HepG2 (cell line): ENCODE measurements at regions not wholly inside any gene's neighbourhood (a gene's known extent, or its start where the extent isn't known, plus 50 kb on each side); places are given as distances from the start of the nearest gene placed in this dataset.

Experiments
- ATAC-seq: fragments of 200-7000 bp; cut with Tn5 transposase; 3 replicates; pipeline ENCODE4 v1.9.1; 2020; ENCODE audit warnings: mild to moderate bottlenecking, moderate library complexity
- BruUV-seq: library from RNA; stranded (reverse); fragments of 400-500 nt; replicated peaks from 2 replicates; lab custom pipeline; 2021; lab: Mats Ljungman, UMichigan
- CTCF ChIA-PET: fragments of 300-600 bp; formaldehyde crosslinking; extraction: SDS; loops from one replicate; lab custom pipeline; 2021; ENCODE audit warnings: low total read pairs, inconsistent platforms, low intra/inter-chr PET ratio; lab: Yijun Ruan, JAX
- POLR2A ChIA-PET: fragments of 350-600 bp; sonication (Branson Sonifier 250); formaldehyde crosslinking; loops from one replicate; lab custom pipeline; 2020; ENCODE audit warnings: antibody characterized with exemption, inconsistent platforms; lab: Yijun Ruan, JAX
- DNase-seq: peaks from one replicate; pipeline ENCODE4 v3.0.0-alpha.2; 2015; ENCODE audit warnings: low spot score
- FAIRE-seq: peaks from 3 replicates; lab custom pipeline; 2011; peaks lifted over from hg19 to GRCh38; lab: Jason Lieb, UNC
- H2AFZ ChIP-seq: one replicate; pipeline ENCODE4 v1.6.1; 2011; ENCODE audit warnings: low read length, inconsistent platforms
- H3K27ac ChIP-seq: fragments of 300-600 bp; 3 replicates; pipeline ENCODE4 v1.8.0; 2011; ENCODE audit warnings: mixed run types, mild to moderate bottlenecking, mixed read lengths, low read length, inconsistent platforms; ENCODE audit not compliant: insufficient read depth; ENCODE audit errors: extremely low read length
- H3K27me3 ChIP-seq, 2 experiments: fragments of 200-600 bp in 1 of 2; 2 replicates in 1 of 2; 3 replicates in 1 of 2; pipeline versions ENCODE4 v1.6.0 to v1.8.0; 2011; ENCODE audit warnings: low read length in 2 of 2, mild to moderate bottlenecking in 2 of 2, moderate library complexity in 2 of 2, inconsistent platforms in 1 of 2; ENCODE audit not compliant: insufficient read depth in 2 of 2, control insufficient read depth in 1 of 2
- H3K36me3 ChIP-seq, 2 experiments: fragments of 200-600 bp in 1 of 2; replicated peaks in 1 of 2; 2 replicates in 1 of 2; 3 replicates in 1 of 2; pipeline versions ENCODE4 v1.5.1 to v1.8.0; 2011; ENCODE audit warnings: low read length in 2 of 2, inconsistent platforms in 1 of 2; ENCODE audit not compliant: insufficient read depth in 2 of 2, control insufficient read depth in 1 of 2
- H3K4me1 ChIP-seq: 2 replicates; pipeline ENCODE4 v1.5.1; 2012; ENCODE audit warnings: low read length, inconsistent platforms; ENCODE audit not compliant: insufficient read depth
- H3K4me2 ChIP-seq: 2 replicates; pipeline ENCODE4 v1.6.0; 2011; ENCODE audit warnings: low read depth, low read length, inconsistent platforms
- H3K4me3 ChIP-seq, 3 experiments: fragments of 200-600 bp in 1 of 3; sonication (generic), shearing (Covaris generic) in 1 of 3; replicated peaks in 1 of 3; 2 replicates each; pipeline ENCODE4 v1.5.1; 2011 to 2016; ENCODE audit warnings: low read length in 3 of 3, inconsistent platforms in 2 of 3, low read depth in 2 of 3, mild to moderate bottlenecking in 2 of 3, control low read depth in 1 of 3, mixed read lengths in 1 of 3; ENCODE audit not compliant: insufficient read depth in 1 of 3
- H3K79me2 ChIP-seq: one replicate; pipeline ENCODE4 v1.6.1; 2011; ENCODE audit warnings: low read length, inconsistent platforms; ENCODE audit not compliant: insufficient read depth
- H3K9ac ChIP-seq: 2 replicates; pipeline ENCODE4 v1.6.0; 2011; ENCODE audit warnings: mild to moderate bottlenecking, low read depth, low read length, inconsistent platforms; ENCODE audit not compliant: insufficient read depth
- H3K9me3 ChIP-seq: 2 replicates; pipeline ENCODE4 v1.5.1; 2012; ENCODE audit warnings: mild to moderate bottlenecking, low read length
- H4K20me1 ChIP-seq: 2 replicates; pipeline ENCODE4 v1.6.0; 2011; ENCODE audit warnings: inconsistent platforms, mild to moderate bottlenecking, low read length, moderate library complexity; ENCODE audit not compliant: insufficient read depth
- AGO1 ChIP-seq: fragments of 200-400 bp; formaldehyde crosslinking; IDR thresholded peaks from 2 replicates; pipeline ENCODE4 v1.6.1; 2017; ENCODE audit warnings: mild to moderate bottlenecking, low read depth, low read length, moderate library complexity; ENCODE audit not compliant: poor library complexity, severe bottlenecking
- CREB1 ChIP-seq, 2 experiments: fragments of 450-650 bp in 1 of 2; IDR thresholded peaks; 2 replicates each; pipeline ENCODE4 v1.6.1; 2016 to 2017; ENCODE audit warnings: control low read depth in 1 of 2, mild to moderate bottlenecking in 1 of 2, missing compliant biosample characterization in 1 of 2, missing genetic modification characterization in 1 of 2
- DMAP1 ChIP-seq: IDR thresholded peaks from 2 replicates; pipeline ENCODE4 v1.6.1; 2016
- MTA3 ChIP-seq: sonication (generic); formaldehyde crosslinking; IDR thresholded peaks from 2 replicates; pipeline ENCODE4 v1.4.0; 2020; ENCODE audit warnings: missing genetic modification reagents
- TCF7L2 ChIP-seq: IDR thresholded peaks from 2 replicates; pipeline ENCODE4 v1.6.1; 2011; ENCODE audit warnings: mild to moderate bottlenecking, low read depth, low read length, moderate library complexity
- U2AF2 ChIP-seq: fragments of 200-400 bp; formaldehyde crosslinking; IDR thresholded peaks from 2 replicates; pipeline ENCODE4 v1.6.1; 2017; ENCODE audit warnings: low read depth, mild to moderate bottlenecking, low read length
- ZNF17 ChIP-seq: sonication (generic); formaldehyde crosslinking; IDR thresholded peaks from 2 replicates; pipeline ENCODE4 v1.5.0; 2020; ENCODE audit warnings: mild to moderate bottlenecking, missing genetic modification reagents
- ZNF282 ChIP-seq: fragments of 450-650 bp; IDR thresholded peaks from 2 replicates; pipeline ENCODE4 v1.6.1; 2018; ENCODE audit not compliant: partially characterized antibody
- ZNF75D ChIP-seq: sonication (generic); formaldehyde crosslinking; IDR thresholded peaks from 2 replicates; pipeline ENCODE4 v1.8.1; 2023; ENCODE audit warnings: missing genetic modification reagents, mild to moderate bottlenecking, borderline replicate concordance
- WGBS: methylation state at CpG from one replicate; pipeline ENCODE4 v1.1.6; 2017; ENCODE audit warnings: low lambda C conversion rate; 5-methylcytosine and 5-hydroxymethylcytosine counted together
- in situ Hi-C: cut with HindIII; loops from 2 replicates; pipeline ENCODE4 v1.10.0; 2017; ENCODE audit warnings: low pct_unique_long_range_greater_than_20kb; ENCODE audit not compliant: extremely low pct_ligation_motif_present
- intact Hi-C: fragments of 100-400 bp; cut with micrococcal nuclease; formaldehyde crosslinking; loops from one replicate; pipeline ENCODE4 v1.10.0; 2022; ENCODE audit not compliant: unreplicated experiment

DNA sequence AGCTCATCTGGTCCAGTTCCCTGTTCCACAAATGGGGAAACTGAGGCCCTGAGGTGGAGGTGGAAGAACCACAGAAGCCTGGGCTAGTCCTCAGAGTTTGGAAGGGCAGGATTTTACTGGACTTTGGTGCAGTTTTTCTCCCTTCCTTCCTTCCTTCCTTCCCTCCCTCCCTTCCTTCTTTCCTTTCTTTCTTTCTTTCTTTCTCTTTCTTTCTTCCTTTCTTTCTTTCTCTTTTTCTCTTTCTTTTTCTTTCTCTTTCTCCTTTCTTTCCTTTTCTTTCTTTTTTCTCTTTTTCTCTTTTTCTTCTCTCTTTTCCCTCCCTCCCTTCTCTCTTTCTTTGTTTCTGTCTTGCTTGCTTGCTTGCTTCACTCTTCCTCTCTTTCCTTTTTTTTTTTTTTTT, 95.7 kb upstream of the TBX3 start:
- in situ Hi-C loops, result no loop called here
- Histone ChIP-seq H4K20me1 (no peaks in the 10 kb centered on the region), H3K36me3 (no peaks in the 10 kb centered on the region), H3K4me2 (peak overlapping the region; percentile 29)
- POLR2A ChIA-PET, result interaction anchor here (0.9 kb wide), 1 partner anchor 95 kb away, joined by 3 read pairs; no protein-coding TSS in a partner anchor
- TF ChIP-seq ZNF282 (no peak), ZNF17 (no peak), U2AF2 (no peak), DMAP1 (no peak), MTA3 (CRISPR knock-in tag) (no peak), ZNF75D (no peak), TCF7L2 (no peak)
- TF ChIP-seq, all 625 proteins: peak for 0
- FAIRE-seq, result no peak
- no peaks in the 10 kb centered on the region for H3K9me3 ChIP-seq
- no peak overlapping the region for H3K27ac ChIP-seq
- intact Hi-C loops, result no loop called here
- no TSS peak for BruUV-seq
- CTCF ChIA-PET, result no interaction called here
- peak overlapping the region; percentile 70 for H2AFZ ChIP-seq
- no peaks in the 10 kb centered on the region for H3K27me3 ChIP-seq
- no peak for DNase-seq
- no peak overlapping the region for H3K4me3 ChIP-seq
- no peaks in the 10 kb centered on the region for H3K79me2 ChIP-seq
- ATAC-seq, result no peak
- H3K9ac ChIP-seq, result 0 out of 2 replicates have a peak overlapping the region, but pooled peaks have one; percentile 0
- peaks cover 20% of the 10 kb centered on the region for H3K4me1 ChIP-seq

DNA sequence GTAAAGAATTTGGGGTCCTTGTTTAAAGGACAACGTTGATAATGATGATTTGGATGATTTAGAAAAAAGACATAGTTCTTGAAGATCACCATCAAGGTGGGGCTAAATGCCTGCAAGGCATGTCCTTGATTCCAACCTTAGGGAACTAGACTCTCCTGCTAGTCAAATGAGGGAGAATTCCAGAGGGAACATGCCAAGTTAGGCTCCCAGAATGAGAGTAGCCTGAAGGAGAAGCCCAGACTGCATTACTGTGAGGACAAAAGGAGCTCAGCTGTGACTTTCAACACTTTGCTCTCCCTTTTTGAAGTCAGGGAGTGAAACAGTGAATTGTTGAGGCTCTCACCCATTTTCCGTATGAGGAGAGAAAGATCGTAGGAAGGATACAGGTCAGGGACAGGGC, 95.2 kb upstream of the TBX3 start:
- ChIA-PET POLR2A (interaction anchor here (0.9 kb wide), 1 partner anchor 95 kb away, joined by 3 read pairs; no protein-coding TSS in a partner anchor), CTCF (no interaction called here)
- Histone ChIP-seq H3K9ac (0 out of 2 replicates have a peak overlapping the region, but pooled peaks have one; percentile 0), H3K79me2 (no peaks in the 10 kb centered on the region), H3K27ac (no peak overlapping the region), H3K36me3 (no peaks in the 10 kb centered on the region), H4K20me1 (no peaks in the 10 kb centered on the region), H2AFZ (peak overlapping the region; percentile 70), H3K4me1 (peaks cover 20% of the 10 kb centered on the region), H3K9me3 (no peaks in the 10 kb centered on the region), H3K27me3 (no peaks in the 10 kb centered on the region), H3K4me3 (no peak overlapping the region), H3K4me2 (peak overlapping the region; percentile 29)
- BruUV-seq, result no TSS peak
- intact Hi-C loops, result no loop called here
- FAIRE-seq, result no peak
- TF ChIP-seq AGO1, result no peak
- no peak for TF ChIP-seq CREB1 (IDR thresholded peaks at IDR 0.05)
- TF ChIP-seq CREB1 (CRISPR knock-in tag; IDR thresholded peaks at IDR 0.05), result no peak
- no peak for ATAC-seq
- DNase-seq, result no peak
- in situ Hi-C loops, result no loop called here
- 41% methylated on average over 3 of the region's 3 CpGs for WGBS
